NCI-H82 treated with DMSO at 0.1 percent for 48 hours (cell line): ENCODE measurements at regions not wholly inside any gene's neighbourhood (a gene's known extent, or its start where the extent isn't known, plus 50 kb on each side); places are given as distances from the start of the nearest gene placed in this dataset.
"Not testable (repeated sequence)": the region's sequence is repeated elsewhere in the genome, so short reads cannot be mapped to it uniquely, and the experiment has no call there.

Experiments
- DNase-seq: peaks from one replicate; lab custom pipeline; 2025; ENCODE audit not compliant: unreplicated experiment; lab: John Stamatoyannopoulos, UW

- DNase-seq, result not testable (repeated sequence)
These were observed 138.9 kb upstream of the TMEM229A start for GRCh38 chr7:124171812-124172211.

GRCh38 chr7:124171068-124171467, 138.2 kb upstream of the TMEM229A start:
- DNase-seq, result no peak

- no peak for DNase-seq
These were observed 135.7 kb upstream of the TMEM229A start for GRCh38 chr7:124168616-124169015.

GRCh38 chr7:124162667-124163066, 129.8 kb upstream of the TMEM229A start:
- no peak for DNase-seq

- peak; percentile 30 for DNase-seq
These were observed 122.7 kb upstream of the TMEM229A start for GRCh38 chr7:124155432-124156022.

- DNase-seq, result peak; percentile 16
These were observed 120.2 kb upstream of the TMEM229A start for GRCh38 chr7:124152859-124153692.

- DNase-seq, result no peak
These were observed 104.8 kb upstream of the TMEM229A start for GRCh38 chr7:124137664-124138063.

GRCh38 chr7:124124201-124124600, 91.3 kb upstream of the TMEM229A start:
- DNase-seq, result no peak

- no peak for DNase-seq
These were observed 88.0 kb upstream of the TMEM229A start for GRCh38 chr7:124120911-124121310.

GRCh38 chr7:124113045-124113444, 80.2 kb upstream of the TMEM229A start:
- no peak for DNase-seq

GRCh38 chr7:124106575-124106974, 73.7 kb upstream of the TMEM229A start:
- DNase-seq, result no peak

GRCh38 chr7:124101173-124101768, 68.4 kb upstream of the TMEM229A start:
- DNase-seq, result peak; percentile 24

GRCh38 chr7:124100190-124100589, 67.3 kb upstream of the TMEM229A start:
- DNase-seq, result no peak

- not testable (repeated sequence) for DNase-seq
These were observed 66.7 kb upstream of the TMEM229A start for GRCh38 chr7:124099585-124099984.

GRCh38 chr7:124089621-124090020, 56.8 kb upstream of the TMEM229A start:
- peak; percentile 51 for DNase-seq

- DNase-seq, result no peak
These were observed 55.7 kb upstream of the TMEM229A start for GRCh38 chr7:124088590-124088989.

GRCh38 chr7:124086843-124087242, 54.0 kb upstream of the TMEM229A start:
- DNase-seq, result no peak

GRCh38 chr7:124085179-124085578, 52.3 kb upstream of the TMEM229A start:
- DNase-seq, result no peak

GRCh38 chr7:124084024-124084423, 51.2 kb upstream of the TMEM229A start:
- DNase-seq, result no peak
